GM21360 (cell line): ENCODE measurements at regions not wholly inside any gene's neighbourhood (a gene's known extent, or its start where the extent isn't known, plus 50 kb on each side); places are given as distances from the start of the nearest gene placed in this dataset.
"Not testable (repeated sequence)": the region's sequence is repeated elsewhere in the genome, so short reads cannot be mapped to it uniquely, and the experiment has no call there.

Experiments
- ATAC-seq: cut with Tn5 transposase; IDR thresholded peaks from one replicate; pipeline ENCODE4 v1.9.1; 2021; ENCODE audit warnings: mild to moderate bottlenecking, moderate library complexity; ENCODE audit not compliant: unreplicated experiment

- ATAC-seq = not testable (repeated sequence)
These were observed 83.0 kb downstream of the POTEC start for GRCh38 chr18:14460364-14460763.

- not testable (repeated sequence) for ATAC-seq
These were observed 83.6 kb downstream of the POTEC start for GRCh38 chr18:14459826-14460225.

GRCh38 chr18:14458009-14458945 is 85.1 kb downstream of the POTEC start:
- not testable (repeated sequence) for ATAC-seq

GRCh38 chr18:14450637-14451009 is 92.8 kb downstream of the POTEC start:
- ATAC-seq = not testable (repeated sequence)

GRCh38 chr18:14449995-14450636 is 93.3 kb downstream of the POTEC start:
- ATAC-seq = not testable (repeated sequence)

- ATAC-seq = not testable (repeated sequence)
These were observed 94.3 kb downstream of the POTEC start for GRCh38 chr18:14449062-14449461.

- ATAC-seq = not testable (repeated sequence)
These were observed 95.7 kb downstream of the POTEC start for GRCh38 chr18:14447715-14448114.

GRCh38 chr18:14435460-14435859 is 107.9 kb downstream of the POTEC start:
- ATAC-seq = not testable (repeated sequence)

- not testable (repeated sequence) for ATAC-seq
These were observed 111.0 kb downstream of the POTEC start for GRCh38 chr18:14432371-14432770.

GRCh38 chr18:14431031-14431521 is 112.3 kb downstream of the POTEC start:
- not testable (repeated sequence) for ATAC-seq

GRCh38 chr18:14415806-14416205 is 127.6 kb downstream of the POTEC start:
- ATAC-seq = not testable (repeated sequence)

- not testable (repeated sequence) for ATAC-seq
These were observed 128.0 kb downstream of the POTEC start for GRCh38 chr18:14415399-14415798.

GRCh38 chr18:14395533-14395932 is 147.9 kb downstream of the POTEC start:
- not testable (repeated sequence) for ATAC-seq

- ATAC-seq = not testable (repeated sequence)
These were observed 149.8 kb downstream of the POTEC start for GRCh38 chr18:14393563-14394103.

- ATAC-seq = not testable (repeated sequence)
These were observed 150.8 kb downstream of the POTEC start for GRCh38 chr18:14392604-14393003.

- ATAC-seq = not testable (repeated sequence)
These were observed 158.4 kb downstream of the POTEC start for GRCh38 chr18:14384961-14385360.

GRCh38 chr18:14382666-14383065 is 160.7 kb downstream of the POTEC start:
- not testable (repeated sequence) for ATAC-seq

GRCh38 chr18:14379489-14379888 is 163.9 kb downstream of the POTEC start:
- not testable (repeated sequence) for ATAC-seq

GRCh38 chr18:14378376-14378775 is 165.0 kb downstream of the POTEC start:
- ATAC-seq = not testable (repeated sequence)

GRCh38 chr18:14361346-14361745 is 182.1 kb downstream of the POTEC start:
- not testable (repeated sequence) for ATAC-seq
